ENCODE measurements at regions not wholly inside any gene's neighbourhood (a gene's known extent, or its start where the extent isn't known, plus 50 kb on each side); places are given as distances from the start of the nearest gene placed in this dataset.
A peak's percentile ranks its signal among the peaks of the same experiment; 100 is the strongest.

DNA sequence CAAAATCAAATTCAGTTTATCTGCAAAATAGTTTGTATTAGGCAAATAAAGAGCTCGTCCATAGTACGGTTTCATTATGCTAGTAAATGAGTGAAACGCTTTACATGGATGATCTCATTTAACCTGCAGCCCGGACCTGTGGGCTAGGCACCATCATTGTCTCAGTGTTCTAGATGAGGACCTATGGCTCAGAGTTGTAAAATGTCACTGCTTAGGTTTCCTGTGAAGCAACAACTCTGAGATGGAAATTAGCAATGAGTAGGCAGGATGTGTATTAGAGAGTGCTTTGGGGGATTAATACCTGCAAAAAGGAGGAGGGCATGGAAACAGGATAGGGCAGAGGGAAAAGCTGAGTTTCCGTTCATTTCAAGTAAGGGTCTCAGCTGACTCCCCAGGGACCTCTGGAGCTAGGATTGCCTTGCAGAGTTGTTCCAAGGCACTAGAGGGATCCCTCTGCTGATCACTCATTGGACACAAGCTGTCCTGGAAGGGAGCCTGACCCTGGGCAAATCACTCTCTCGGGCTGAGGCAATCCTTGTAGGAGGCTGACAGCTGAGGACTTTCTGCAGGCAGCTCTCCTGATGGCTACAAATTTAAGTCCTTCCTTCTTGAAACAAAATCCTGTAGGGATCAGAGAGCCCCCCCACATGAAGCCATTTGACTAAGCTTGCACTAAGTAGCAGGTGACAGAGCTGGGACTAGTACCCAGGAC is 58.8 kb upstream of the SIX2 start:
- no peaks in the 10 kb centered on the region for H3K36me3 ChIP-seq (ENCODE audit: control insufficient read depth, insufficient read depth, low read length)
- no peaks in the 10 kb centered on the region for H3K27me3 ChIP-seq (ENCODE audit: control insufficient read depth, insufficient read depth, low read length)
- H3K4me3 ChIP-seq (ENCODE audit: low read depth, low read length): no peak overlapping the region
- FAIRE-seq: no peak
- TF ChIP-seq, protein P1, sequence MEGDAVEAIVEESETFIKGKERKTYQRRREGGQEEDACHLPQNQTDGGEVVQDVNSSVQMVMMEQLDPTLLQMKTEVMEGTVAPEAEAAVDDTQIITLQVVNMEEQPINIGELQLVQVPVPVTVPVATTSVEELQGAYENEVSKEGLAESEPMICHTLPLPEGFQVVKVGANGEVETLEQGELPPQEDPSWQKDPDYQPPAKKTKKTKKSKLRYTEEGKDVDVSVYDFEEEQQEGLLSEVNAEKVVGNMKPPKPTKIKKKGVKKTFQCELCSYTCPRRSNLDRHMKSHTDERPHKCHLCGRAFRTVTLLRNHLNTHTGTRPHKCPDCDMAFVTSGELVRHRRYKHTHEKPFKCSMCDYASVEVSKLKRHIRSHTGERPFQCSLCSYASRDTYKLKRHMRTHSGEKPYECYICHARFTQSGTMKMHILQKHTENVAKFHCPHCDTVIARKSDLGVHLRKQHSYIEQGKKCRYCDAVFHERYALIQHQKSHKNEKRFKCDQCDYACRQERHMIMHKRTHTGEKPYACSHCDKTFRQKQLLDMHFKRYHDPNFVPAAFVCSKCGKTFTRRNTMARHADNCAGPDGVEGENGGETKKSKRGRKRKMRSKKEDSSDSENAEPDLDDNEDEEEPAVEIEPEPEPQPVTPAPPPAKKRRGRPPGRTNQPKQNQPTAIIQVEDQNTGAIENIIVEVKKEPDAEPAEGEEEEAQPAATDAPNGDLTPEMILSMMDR (IDR thresholded peaks at IDR 0.05; ENCODE audit: insufficient read depth, low read length, severe bottlenecking): no peak
- peak; percentile 23 for DNase-seq (ENCODE audit: low read depth)
